Upper lobe of right lung (tissue), 1 donor: ENCODE measurements at regions not wholly inside any gene's neighbourhood (a gene's known extent, or its start where the extent isn't known, plus 50 kb on each side); places are given as distances from the start of the nearest gene placed in this dataset.
A peak's percentile ranks its signal among the peaks of the same experiment; 100 is the strongest.
"Not testable (repeated sequence)": the region's sequence is repeated elsewhere in the genome, so short reads cannot be mapped to it uniquely, and the experiment has no call there.

Experiments used
- ATAC-seq: fragments of 200-7000 bp; cut with Tn5 transposase; one replicate; pipeline ENCODE4 v1.9.1; 2020; ENCODE audit warnings: mild to moderate bottlenecking, moderate library complexity
- DNase-seq: peaks from one replicate; pipeline ENCODE4 v3.0.0-alpha.2; 2020
- H3K27ac ChIP-seq: fragments of 200-600 bp; one replicate; pipeline ENCODE4 v1.8.0; 2022
- H3K27me3 ChIP-seq: fragments of 200-600 bp; one replicate; pipeline ENCODE4 v1.8.0; 2022; ENCODE audit warnings: mild to moderate bottlenecking
- H3K36me3 ChIP-seq: fragments of 200-600 bp; one replicate; pipeline ENCODE4 v1.8.0; 2022
- H3K4me1 ChIP-seq: fragments of 200-600 bp; one replicate; pipeline ENCODE4 v1.8.0; 2022
- H3K4me3 ChIP-seq: fragments of 200-600 bp; one replicate; pipeline ENCODE4 v1.8.0; 2022; ENCODE audit warnings: mild to moderate bottlenecking
- H3K9me3 ChIP-seq: fragments of 200-600 bp; one replicate; pipeline ENCODE4 v1.8.0; 2022
- CTCF ChIP-seq: fragments of 200-600 bp; IDR thresholded peaks from one replicate; pipeline ENCODE4 v1.8.0; 2022; ENCODE audit warnings: antibody characterized with exemption
- intact Hi-C: fragments of 100-400 bp; cut with DNase I; formaldehyde crosslinking; loops from one replicate; pipeline ENCODE4 v1.11.0; 2022
- donor health status: DM: no; HTN: yes; CAD: no; lungs with severe emphysema.

- no peak overlapping the region for H3K4me3 ChIP-seq
- ATAC-seq (no peak), DNase-seq (no peak)
- no peak overlapping the region for H3K27ac ChIP-seq
- no peaks in the 10 kb centered on the region for H3K9me3 ChIP-seq
- H3K36me3 ChIP-seq = no peaks in the 10 kb centered on the region
- no peaks in the 10 kb centered on the region for H3K4me1 ChIP-seq
- intact Hi-C loops = no loop called here
- TF ChIP-seq CTCF = no peak
- H3K27me3 ChIP-seq = no peaks in the 10 kb centered on the region
Observed at GRCh38 chr6:11943060-11943459, 69.1 kb upstream of the HIVEP1 start.

- TF ChIP-seq CTCF = no peak
- Histone ChIP-seq H3K4me3 (no peak overlapping the region), H3K4me1 (no peaks in the 10 kb centered on the region), H3K36me3 (no peaks in the 10 kb centered on the region), H3K9me3 (no peaks in the 10 kb centered on the region), H3K27me3 (no peaks in the 10 kb centered on the region), H3K27ac (no peak overlapping the region)
- ATAC-seq (no peak), DNase-seq (no peak)
- intact Hi-C loops = no loop called here
Observed at GRCh38 chr6:11942185-11942864, 69.8 kb upstream of the HIVEP1 start.

GRCh38 chr6:11940532-11941166, 71.5 kb upstream of the HIVEP1 start:
- H3K4me3 ChIP-seq, H3K9me3 ChIP-seq, H3K4me1 ChIP-seq, ATAC-seq, H3K36me3 ChIP-seq, H3K27ac ChIP-seq, intact Hi-C loops, H3K27me3 ChIP-seq: not testable (repeated sequence)
- DNase-seq = peak; percentile 72

- peak; percentile 66 for ATAC-seq
Observed at GRCh38 chr6:11938285-11938890, 73.7 kb upstream of the HIVEP1 start.

GRCh38 chr6:11934638-11935037, 77.5 kb upstream of the HIVEP1 start:
- no peaks in the 10 kb centered on the region for H3K36me3 ChIP-seq
- ATAC-seq (peak; percentile 73), DNase-seq (no peak)
- H3K9me3 ChIP-seq = no peaks in the 10 kb centered on the region
- TF ChIP-seq CTCF = no peak
- no peaks in the 10 kb centered on the region for H3K27me3 ChIP-seq
- intact Hi-C loops = no loop called here
- H3K4me3 ChIP-seq = no peak overlapping the region
- no peaks in the 10 kb centered on the region for H3K4me1 ChIP-seq
- no peak overlapping the region for H3K27ac ChIP-seq

More at GRCh38 chr6:11938285-11938890, 73.7 kb upstream of the HIVEP1 start:
- TF ChIP-seq CTCF = no peak
- Histone ChIP-seq H3K27me3 (no peaks in the 10 kb centered on the region), H3K4me1 (no peaks in the 10 kb centered on the region), H3K36me3 (no peaks in the 10 kb centered on the region), H3K27ac (no peak overlapping the region), H3K4me3 (no peak overlapping the region), H3K9me3 (no peaks in the 10 kb centered on the region)
- no peak for DNase-seq
- intact Hi-C loops = no loop called here

- DNase-seq, H3K9me3 ChIP-seq, H3K36me3 ChIP-seq, intact Hi-C loops, H3K4me1 ChIP-seq, H3K4me3 ChIP-seq, ATAC-seq, H3K27me3 ChIP-seq, H3K27ac ChIP-seq: not testable (repeated sequence)
Observed at GRCh38 chr6:11932892-11933291, 79.2 kb upstream of the HIVEP1 start.
